ENCODE measurements at regions not wholly inside any gene's neighbourhood (a gene's known extent, or its start where the extent isn't known, plus 50 kb on each side); places are given as distances from the start of the nearest gene placed in this dataset.
A peak's percentile ranks its signal among the peaks of the same experiment; 100 is the strongest.
"Not testable (repeated sequence)": the region's sequence is repeated elsewhere in the genome, so short reads cannot be mapped to it uniquely, and the experiment has no call there.

- DNase-seq (no peak), ATAC-seq (no peak)
- intact Hi-C loops (cut with DNase I, micrococcal nuclease): no loop called here
Measured at GRCh38 chr4:71081192-71081591, 87.7 kb downstream of the DCK start.

DNA sequence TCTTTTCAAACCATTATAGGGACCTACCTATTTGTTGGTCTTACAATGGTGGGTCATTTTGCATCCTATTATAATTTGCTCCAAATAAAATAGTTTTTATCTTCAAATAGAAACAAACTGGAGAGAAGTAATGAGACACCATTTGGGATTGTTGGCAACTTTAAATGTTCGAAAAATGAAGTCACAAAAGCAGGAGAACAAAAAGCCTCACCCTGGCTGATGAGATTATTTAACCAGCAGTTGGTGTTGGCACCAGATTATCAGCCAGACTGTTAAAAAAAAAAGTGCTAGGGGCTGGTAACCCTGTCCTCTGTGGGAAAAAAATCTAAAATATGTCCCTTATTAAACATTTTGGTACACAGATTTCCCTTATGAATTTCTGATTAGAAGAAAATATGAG lies 100.3 kb downstream of the DCK start:
- DNase-seq: no peak
- intact Hi-C loops (cut with DNase I, micrococcal nuclease): no loop called here
- ATAC-seq: no peak

- no peak for DNase-seq
- intact Hi-C loops (cut with DNase I, micrococcal nuclease): no loop called here
- no peak for ATAC-seq
Measured at GRCh38 chr4:71094201-71094600, 100.8 kb downstream of the DCK start.

DNA sequence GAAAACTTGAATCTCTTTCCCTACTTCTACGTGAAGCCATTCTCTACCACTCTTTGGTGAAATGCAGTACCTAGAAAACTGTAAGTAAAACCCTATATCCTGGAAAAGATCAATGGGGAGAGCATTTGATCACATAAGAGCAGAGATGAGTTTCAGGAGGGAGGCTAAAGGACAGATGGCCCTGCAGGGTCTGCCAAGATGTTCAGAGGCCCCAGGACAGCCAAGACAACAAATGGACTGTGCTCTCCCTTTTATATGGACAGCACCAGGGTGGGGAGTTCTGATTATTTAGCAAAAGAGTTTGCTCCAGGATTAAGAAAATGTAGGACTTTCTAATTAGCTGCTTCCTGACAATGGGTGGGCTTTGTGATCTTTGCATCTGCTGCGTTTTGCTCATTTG lies 101.7 kb downstream of the DCK start:
- no peak for DNase-seq
- no peak for ATAC-seq
- intact Hi-C loops (cut with DNase I, micrococcal nuclease): no loop called here

DNA sequence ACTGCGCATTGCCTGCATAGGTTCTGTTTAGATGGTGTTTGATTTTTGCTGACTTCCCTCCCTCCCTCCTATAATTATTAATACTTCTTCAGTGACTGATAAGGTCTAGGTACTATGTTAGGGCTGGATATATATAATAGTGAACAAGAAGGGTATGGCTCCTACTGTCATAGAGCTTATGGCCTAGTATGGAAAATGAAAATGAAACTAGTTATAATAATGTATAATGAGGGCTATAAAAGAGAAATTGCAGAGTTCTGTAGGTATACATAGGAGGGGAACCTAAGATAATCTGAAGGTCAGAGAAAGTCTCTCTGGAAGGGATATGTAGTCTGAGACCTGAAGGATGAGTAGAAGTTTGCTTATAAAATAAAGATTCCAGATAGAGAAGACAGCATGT lies 102.1 kb downstream of the DCK start:
- intact Hi-C loops (cut with DNase I, micrococcal nuclease): no loop called here
- DNase-seq (no peak), ATAC-seq (peak; percentile 100)

GRCh38 chr4:71107726-71108125 lies 114.3 kb downstream of the DCK start:
- intact Hi-C loops (cut with DNase I, micrococcal nuclease): no loop called here
- no peak for DNase-seq
- no peak for ATAC-seq

GRCh38 chr4:71110499-71110898 lies 117.0 kb downstream of the DCK start:
- DNase-seq (no peak), ATAC-seq (no peak)
- intact Hi-C loops (cut with DNase I, micrococcal nuclease): no loop called here

- intact Hi-C loops (cut with DNase I, micrococcal nuclease); DNase-seq; ATAC-seq: not testable (repeated sequence)
Measured at GRCh38 chr4:71111133-71111532, 117.7 kb downstream of the DCK start.

- intact Hi-C loops (cut with DNase I, micrococcal nuclease): no loop called here
- ATAC-seq (peak; percentile 84), DNase-seq (peak in 1 of 2 donors; percentile 23)
Measured at GRCh38 chr4:71113294-71113693, 119.8 kb downstream of the DCK start.

DNA sequence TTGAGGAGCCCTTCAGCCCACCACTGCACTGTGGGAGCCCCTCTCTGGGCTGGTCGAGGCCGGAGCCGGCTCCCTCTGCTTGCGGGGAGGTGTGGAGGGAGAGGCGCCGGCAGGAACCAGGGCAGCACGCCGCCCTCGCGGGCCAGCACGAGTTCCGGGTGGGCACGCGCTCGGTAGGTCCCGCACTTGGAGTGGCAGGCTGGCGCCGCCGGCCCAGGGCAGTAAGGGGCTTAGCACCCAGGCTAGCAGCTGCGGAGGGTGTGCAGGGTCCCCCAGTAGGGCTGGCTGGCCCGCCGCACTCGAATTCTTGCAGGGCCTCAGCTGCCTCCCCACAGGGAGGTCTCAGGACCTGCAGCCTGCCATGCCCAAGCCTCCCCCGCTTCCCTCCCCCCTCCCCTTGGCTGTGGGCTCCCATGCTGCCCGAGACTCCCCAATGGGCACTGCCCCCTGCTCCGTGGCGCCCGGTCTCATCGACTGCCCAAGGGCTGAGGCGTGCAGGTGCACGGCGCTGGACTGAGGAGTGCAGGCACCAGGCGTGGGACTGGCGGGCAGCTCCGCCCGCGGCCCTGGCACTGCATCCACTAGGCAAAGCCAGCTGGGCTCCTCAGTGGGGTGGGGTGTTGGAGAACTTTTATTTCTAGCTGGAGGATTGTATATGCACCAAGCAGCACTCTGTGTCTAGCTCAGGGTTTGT lies 127.5 kb downstream of the DCK start:
- no peak for ATAC-seq
- intact Hi-C loops (cut with DNase I, micrococcal nuclease): no loop called here
- no peak for DNase-seq

DNA sequence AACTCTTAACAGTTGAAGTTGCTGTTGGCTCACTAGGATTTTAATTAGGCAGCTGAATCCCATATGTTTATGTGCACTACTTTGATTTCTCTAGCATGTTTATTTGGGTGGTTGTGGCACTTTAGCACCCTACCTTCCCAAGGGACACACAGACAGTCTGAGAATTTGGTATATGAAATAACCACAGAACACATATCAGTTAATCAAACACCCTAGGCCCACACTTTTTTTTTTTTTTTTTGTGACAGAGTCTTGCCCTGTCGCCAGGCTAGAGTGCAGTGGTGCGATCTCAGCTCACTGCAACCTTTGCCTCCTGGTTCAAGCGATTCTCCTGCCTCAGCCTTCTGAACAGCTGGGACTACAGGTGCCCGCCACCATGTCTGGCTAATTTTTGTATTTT lies 130.5 kb downstream of the DCK start:
- DNase-seq (no peak), ATAC-seq (no peak)
- intact Hi-C loops (cut with DNase I, micrococcal nuclease): no loop called here

GRCh38 chr4:71125137-71125536 lies 131.7 kb downstream of the DCK start:
- intact Hi-C loops (cut with DNase I, micrococcal nuclease): no loop called here
- no peak for ATAC-seq
- DNase-seq: no peak

- ATAC-seq (peak; percentile 88), DNase-seq (no peak)
- intact Hi-C loops (cut with DNase I, micrococcal nuclease): no loop called here
Measured at GRCh38 chr4:71126719-71127118, 133.3 kb downstream of the DCK start.

- intact Hi-C loops (cut with DNase I, micrococcal nuclease): no loop called here
- ATAC-seq (no peak), DNase-seq (no peak)
Measured at GRCh38 chr4:71130827-71131603, 137.6 kb downstream of the DCK start.

DNA sequence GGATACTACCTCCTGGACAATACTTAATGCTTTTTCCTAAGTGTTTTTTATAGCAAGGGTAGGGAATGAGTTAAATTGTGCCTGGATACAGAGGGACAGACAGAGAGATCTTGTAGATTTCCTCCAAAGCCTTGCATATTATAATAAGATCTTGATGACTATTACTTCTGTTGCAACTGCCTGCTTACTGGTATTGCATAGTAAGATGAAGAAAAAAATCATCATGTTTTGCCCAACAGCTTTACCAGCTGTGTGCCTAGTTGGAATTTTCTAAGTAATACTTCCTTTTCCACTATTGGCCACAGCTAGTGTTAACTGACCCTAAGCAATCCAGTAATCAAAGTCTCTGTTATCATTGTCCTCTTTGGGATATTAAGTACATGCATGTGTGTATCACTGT lies 139.0 kb downstream of the DCK start:
- ATAC-seq (no peak), DNase-seq (no peak)
- intact Hi-C loops (cut with DNase I, micrococcal nuclease): no loop called here

DNA sequence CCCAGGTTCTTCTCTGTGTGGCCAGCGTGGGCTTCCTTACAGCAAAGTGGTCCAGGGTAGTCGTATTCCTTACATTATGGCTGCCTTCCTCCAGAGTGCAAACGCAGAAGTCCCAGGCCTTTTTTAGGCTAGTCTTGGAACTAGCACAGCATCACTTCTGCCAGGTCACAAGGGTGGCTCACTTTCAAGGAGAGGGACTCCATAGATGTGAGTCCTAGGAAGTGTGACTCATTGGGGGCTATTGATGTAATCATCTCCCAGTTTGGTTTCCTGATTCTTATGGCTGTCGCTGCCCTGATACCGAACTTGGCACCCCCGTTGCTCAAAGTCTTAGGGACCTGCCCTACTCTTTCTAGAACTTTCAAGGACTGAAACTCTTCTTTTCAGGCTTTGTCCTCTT lies 140.0 kb downstream of the DCK start:
- ATAC-seq (no peak), DNase-seq (no peak)
- intact Hi-C loops (cut with DNase I, micrococcal nuclease): no loop called here

DNA sequence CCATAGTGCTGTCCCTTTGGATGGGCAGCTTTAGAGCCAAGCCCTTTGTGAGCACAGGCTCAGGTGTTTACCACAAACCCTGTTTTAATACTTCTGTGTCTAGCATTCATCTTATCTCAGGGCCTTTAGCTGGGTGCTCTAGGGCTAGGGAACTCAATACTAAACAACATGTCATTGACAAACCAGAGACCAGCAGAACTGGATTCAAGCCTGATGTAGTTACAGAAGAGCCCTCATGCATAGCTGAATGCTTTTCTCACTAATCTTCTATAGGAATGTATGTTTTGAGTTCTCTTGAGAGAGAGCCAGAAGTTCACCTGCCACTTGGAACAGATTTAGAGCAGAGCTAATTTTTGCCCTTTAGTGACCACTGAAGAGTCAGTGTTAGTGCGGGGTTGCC lies 142.6 kb downstream of the DCK start:
- DNase-seq (no peak), ATAC-seq (no peak)
- intact Hi-C loops (cut with DNase I, micrococcal nuclease): no loop called here

- DNase-seq: no peak
- intact Hi-C loops (cut with DNase I, micrococcal nuclease): no loop called here
- no peak for ATAC-seq
Measured at GRCh38 chr4:71138007-71138615, 144.7 kb downstream of the DCK start.

GRCh38 chr4:71140563-71140962 lies 147.1 kb downstream of the DCK start:
- ATAC-seq (no peak), DNase-seq (no peak)
- intact Hi-C loops (cut with DNase I, micrococcal nuclease): no loop called here

- intact Hi-C loops (cut with DNase I, micrococcal nuclease): no loop called here
- DNase-seq (no peak), ATAC-seq (no peak)
Measured at GRCh38 chr4:71141125-71141524, 147.7 kb downstream of the DCK start.
